ENCODE measurements at regions not wholly inside any gene's neighbourhood (a gene's known extent, or its start where the extent isn't known, plus 50 kb on each side); places are given as distances from the start of the nearest gene placed in this dataset.

DNA sequence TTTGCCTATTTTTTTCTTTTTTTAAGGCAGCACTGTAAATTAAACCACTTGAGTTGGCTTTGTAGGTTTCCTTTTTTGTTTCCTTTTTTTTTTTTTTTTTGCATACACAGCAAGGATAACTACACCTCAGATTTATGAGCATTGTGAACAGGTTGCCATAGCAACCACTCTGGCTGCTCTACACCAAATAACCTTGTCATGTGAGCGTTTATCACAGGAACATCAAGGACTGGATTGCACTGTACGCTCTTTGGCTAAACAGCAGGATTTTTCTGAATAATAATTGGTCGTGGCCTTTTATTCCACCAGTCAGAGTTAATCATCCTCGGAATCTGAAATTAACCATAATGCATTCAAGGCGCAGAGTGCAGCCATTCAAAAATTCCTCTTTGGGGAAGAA lies 199.1 kb upstream of the SLC14A2 start:
- DNase-seq = peak in 7 of 56 donors; percentile 0 to 25 (median 2)

- DNase-seq = no peak
Observed at GRCh38 chr18:45417392-45417791, 197.9 kb upstream of the SLC14A2 start.

DNA sequence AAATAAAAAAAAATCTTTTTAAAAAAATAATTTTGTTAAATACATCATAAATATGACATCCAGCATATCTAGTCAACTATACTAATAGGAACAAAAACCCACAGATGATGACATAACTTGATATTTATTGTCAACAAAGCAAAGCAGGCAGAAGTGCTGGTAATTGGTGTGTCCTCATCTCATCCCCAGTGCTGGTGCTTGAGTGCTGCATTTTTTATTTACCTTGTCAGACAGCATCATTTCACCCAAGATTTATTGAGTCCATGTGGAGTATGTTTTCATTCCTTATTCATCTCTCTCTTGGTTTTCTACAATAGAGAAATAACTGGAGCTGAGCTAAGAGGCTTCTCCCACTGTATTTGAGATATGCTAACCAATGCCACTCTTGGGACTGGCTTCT lies 191.6 kb upstream of the SLC14A2 start:
- DNase-seq = no peak

DNA sequence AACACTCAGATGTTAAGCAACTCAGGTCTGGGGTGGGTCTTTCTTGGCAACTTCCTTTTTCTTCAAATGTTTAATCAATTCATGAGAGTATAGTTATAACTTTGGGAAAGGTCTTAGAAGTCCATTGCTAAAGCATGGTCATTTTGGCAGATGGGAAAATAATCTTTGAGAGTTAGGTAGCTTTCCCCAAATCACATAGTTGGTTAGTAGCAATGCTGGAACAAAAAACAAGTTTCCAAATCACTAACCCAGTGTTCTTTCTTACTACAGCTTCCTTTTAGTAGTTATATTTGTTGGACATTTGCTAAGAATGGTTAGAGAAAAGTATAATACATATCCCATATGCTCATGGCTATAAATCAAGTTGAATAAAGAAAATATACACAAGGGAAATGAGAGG lies 185.2 kb upstream of the SLC14A2 start:
- DNase-seq = no peak

DNA sequence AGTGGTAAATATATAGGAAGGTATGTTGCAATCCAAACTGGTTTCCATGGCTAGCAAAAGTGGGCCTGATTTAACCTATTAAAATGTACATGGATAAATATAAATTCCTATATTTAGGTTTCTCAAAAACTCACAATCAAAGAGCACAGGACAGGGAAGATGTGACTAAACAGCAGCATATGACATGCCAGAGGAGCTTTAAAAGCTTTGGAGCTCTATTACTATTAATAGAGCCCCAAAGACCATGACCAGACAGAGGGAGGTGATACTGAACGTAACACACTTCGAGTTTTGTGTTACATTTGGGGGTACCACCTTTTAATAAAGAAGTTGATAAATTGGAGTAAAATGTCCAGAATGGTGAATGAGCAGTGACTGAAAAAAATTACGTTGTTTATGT lies 179.5 kb upstream of the SLC14A2 start:
- DNase-seq = no peak

DNA sequence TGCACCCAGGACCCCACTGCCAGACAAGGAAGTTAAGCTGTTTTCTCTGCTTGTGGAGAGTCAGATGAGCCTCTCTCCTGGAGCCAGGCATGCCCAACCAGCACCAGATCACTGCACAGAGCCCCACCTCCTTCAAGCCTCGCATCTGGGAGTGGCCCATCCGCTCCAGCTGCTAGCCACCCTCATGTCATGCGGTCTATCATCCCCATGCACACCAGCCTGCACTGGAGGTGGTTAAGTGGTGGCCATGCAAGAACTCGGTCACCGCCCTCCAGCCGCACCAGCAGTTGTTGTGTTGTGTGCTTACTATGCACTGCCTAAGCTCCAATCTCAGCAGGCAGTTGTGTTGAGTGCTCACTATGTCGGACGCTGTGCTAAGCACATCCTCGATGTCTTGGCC lies 177.9 kb upstream of the SLC14A2 start:
- no peak for DNase-seq

DNA sequence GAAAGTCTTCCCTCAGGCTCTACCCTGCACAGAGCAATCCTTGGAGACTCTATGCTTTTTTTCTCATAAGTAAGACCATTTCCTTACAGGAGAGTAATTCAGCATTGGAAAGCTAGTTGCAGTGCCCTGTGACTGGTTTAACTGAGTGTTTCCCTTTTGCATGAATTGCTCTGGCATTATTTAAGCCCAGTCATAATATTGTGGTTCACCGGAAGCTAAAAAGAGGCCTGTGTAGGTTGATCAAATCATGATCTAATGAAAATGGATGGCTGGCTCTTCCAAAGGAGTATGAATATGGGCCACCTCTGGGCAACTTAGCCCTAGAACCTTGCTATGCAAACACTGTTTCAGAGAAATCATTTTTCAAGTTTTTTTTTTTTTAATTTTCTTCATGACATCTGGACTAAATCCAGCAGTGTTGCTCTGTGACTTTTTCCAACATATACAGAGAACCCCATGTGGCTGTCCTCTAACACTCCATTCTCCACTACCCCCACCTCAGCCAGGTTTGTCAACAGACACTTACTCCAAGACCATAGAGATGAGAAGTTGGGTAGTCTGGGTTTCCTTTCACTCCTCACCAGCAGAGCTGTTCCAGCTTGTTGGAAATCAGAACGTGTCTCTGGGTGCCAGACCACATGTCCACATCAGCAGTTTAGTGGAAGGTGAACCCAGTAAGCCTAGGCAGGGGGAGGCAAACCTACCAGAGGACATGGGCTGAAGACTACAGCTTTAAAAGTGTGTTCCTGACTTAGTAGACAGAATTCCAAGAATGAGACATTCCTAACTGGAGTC lies 175.2 kb upstream of the SLC14A2 start:
- no peak for DNase-seq

DNA sequence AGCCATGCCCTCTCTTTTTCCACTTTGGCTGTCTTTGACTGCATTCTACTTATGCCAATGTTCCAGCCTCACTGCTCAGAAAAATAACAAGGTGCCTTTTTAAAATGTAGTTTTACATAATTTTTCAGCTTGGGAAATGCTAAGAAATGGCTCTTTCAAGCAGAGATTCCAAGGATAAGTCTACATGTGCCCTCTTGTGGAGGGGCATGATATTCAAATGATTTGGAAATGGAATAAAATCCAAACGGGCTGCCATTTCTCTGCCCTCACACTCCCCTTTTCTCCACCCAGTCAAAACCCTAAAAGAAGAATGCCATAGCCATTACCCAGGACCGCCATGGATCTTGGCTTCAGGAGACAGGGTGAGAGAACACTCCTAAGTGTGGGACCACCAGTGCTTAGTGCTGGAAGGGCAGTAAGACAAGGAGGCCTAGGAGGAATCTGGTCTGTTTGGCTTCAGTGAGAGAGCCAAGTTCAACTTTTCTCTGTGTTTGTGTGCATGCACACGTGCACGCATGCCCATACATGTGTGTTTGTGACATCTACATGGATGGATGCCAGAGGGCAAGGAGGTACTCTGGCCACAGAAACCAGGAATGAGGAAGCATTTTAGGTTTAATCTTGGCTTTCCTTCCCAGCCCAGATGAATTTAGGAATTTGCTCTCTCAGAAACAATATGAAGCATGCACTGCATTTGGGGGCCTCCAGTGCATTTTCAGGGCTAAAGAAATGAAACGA lies 174.0 kb upstream of the SLC14A2 start:
- DNase-seq = no peak

- no peak for DNase-seq
Observed at GRCh38 chr18:45444040-45444439, 171.2 kb upstream of the SLC14A2 start.

DNA sequence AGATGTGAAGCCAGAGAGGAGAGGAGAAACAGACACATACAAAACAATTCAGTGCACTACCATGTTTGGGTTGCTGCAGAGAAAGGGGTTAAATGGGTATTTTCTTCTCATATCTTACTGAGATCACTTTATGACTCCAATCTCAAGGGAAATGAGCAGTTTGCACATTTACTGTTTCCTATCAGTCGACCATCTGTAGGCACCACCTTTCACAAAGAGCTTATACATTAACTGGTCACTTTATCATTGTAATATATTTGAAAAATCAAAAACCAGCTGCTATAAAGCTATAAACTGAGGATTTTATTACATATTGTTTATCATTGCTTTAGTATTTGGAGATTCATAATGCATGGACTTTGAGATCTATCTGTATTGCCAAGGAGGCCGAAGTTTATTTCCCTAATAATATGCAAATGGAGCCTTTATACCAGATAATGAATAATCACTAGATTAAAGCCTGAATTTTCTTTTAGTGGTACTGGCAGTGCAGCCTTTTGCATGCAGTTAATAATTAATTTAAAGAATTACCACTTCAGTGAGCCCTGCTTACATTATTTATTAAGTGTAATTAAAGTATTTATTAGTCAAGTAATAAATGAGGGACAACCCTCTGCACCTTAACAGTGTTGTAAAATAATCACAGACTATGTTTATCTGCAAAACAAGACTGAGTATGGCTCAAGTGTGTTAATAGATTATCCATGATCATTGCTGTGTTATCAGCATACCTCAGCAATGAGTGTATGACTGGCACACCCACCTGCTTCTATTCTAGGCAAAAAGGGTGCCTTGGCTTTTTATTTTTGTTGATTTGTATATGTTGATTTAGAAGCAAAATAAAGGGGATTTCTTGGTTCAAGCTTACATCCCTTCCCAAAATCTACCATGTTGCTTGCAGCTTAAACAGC lies 167.7 kb upstream of the SLC14A2 start:
- DNase-seq = no peak

DNA sequence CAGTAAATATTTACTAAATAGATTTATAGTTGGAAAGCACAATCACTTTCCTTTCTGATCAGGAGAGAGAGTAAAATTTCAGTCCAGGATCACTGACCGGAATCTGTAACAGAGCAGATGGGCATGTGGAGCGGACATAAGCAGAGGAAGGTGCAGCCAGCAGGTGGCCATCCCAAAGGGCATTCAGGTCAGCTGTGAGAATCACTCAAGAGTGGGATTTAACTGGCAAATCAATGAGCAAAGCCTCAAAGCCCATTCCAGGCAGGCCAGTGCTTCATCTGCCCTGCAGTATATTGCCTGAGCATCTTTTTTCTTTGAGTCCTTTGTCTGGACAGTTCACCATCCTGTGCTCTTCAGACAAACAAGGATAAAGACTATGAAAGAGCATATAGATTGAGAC lies 166.4 kb upstream of the SLC14A2 start:
- no peak for DNase-seq

DNA sequence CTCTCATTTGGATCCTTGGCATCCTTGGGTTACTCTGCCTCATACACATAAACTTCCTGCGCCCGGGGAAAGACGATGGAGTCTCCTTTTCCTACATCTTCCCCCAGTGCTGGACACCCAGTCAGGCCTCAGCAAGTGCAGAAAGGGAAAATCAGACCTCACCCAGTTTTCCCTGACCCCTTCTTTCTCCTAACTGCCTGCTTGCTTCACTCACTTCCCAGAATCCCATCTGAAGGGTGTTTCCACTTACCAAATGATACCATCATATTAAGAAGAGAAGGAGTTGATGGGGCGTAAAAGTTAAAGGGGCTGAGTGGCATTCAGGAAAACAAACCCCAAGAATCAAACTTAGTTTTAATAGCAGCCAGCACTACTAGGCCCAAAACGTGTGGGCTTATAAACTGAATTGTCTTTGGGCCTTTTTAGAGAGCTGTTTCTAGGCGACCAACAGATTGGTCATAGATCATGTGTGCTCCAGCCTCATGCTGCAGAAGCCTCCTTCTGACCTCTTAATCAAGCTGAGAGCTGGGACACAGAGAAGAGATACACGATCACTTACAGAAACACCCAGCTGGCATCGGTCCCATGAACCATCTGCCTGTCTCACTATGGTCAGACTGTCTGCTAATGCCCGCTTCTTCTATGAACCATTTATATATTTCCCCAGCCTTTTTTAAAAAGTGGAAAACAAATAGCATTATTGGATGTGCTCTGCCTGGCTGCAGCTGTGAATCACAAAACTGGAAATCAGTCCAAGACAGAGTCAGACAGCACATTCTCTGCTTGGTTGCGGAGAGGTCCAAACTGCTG lies 165.7 kb upstream of the SLC14A2 start:
- peak in 31 of 56 donors; percentile 2 to 64 (median 25) for DNase-seq

GRCh38 chr18:45456090-45457021 lies 158.9 kb upstream of the SLC14A2 start:
- no peak for DNase-seq

DNA sequence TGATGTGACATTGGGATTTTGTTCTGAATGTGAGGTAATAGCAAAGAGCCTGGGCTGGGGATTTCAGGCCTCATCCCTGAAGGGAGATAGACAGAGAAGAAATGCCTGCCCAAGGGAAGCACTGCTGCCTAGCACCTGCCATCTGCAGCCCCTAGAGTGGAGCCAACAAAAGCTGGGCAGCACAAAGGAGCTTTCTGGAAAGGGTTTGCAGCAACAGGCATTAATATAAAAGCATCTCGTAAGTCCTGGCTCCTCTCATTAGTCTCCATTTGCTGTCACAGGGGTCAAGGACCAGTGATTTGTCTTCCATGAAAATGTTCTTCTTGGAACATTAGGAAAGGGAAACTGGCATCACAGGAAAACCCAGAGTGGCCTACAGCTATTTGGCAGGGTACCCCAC lies 157.2 kb upstream of the SLC14A2 start:
- peak in 5 of 56 donors; percentile 7 to 32 (median 11) for DNase-seq

GRCh38 chr18:45462179-45462578 lies 153.1 kb upstream of the SLC14A2 start:
- DNase-seq = peak in 1 of 56 donors; percentile 19

- DNase-seq = no peak
Observed at GRCh38 chr18:45463451-45463850, 151.8 kb upstream of the SLC14A2 start.

- peak in 1 of 56 donors; percentile 21 for DNase-seq
Observed at GRCh38 chr18:45464619-45465018, 150.7 kb upstream of the SLC14A2 start.

GRCh38 chr18:45467293-45467692 lies 148.0 kb upstream of the SLC14A2 start:
- no peak for DNase-seq

DNA sequence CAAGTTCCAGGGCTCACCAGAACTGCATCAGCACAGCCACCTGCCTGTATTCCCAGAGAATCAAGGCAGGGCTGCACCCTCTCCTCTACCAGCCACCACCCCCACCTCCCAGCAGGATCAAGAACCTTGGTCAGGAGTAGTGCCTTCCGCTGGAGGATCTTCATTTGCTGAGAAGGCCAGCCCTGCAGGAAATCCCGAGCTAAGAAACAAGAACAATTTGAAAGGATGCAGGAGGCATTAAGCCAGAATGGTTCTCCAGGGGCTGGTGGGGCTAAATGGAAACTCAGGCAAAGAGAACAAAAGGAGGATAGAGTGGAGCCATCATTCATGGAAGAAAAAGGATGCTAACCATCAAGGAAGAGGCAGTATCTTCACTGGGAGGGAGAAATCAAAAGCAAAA lies 147.3 kb upstream of the SLC14A2 start:
- no peak for DNase-seq

- DNase-seq = no peak
Observed at GRCh38 chr18:45478889-45479288, 136.4 kb upstream of the SLC14A2 start.

Measured in amygdala (tissue), 56 donors.